MV-4-11 (cell line): ENCODE measurements at regions not wholly inside any gene's neighbourhood (a gene's known extent, or its start where the extent isn't known, plus 50 kb on each side); places are given as distances from the start of the nearest gene placed in this dataset.

Source experiments
- DNase-seq: peaks from one replicate; lab custom pipeline; 2025; lab: John Stamatoyannopoulos, UW

DNA sequence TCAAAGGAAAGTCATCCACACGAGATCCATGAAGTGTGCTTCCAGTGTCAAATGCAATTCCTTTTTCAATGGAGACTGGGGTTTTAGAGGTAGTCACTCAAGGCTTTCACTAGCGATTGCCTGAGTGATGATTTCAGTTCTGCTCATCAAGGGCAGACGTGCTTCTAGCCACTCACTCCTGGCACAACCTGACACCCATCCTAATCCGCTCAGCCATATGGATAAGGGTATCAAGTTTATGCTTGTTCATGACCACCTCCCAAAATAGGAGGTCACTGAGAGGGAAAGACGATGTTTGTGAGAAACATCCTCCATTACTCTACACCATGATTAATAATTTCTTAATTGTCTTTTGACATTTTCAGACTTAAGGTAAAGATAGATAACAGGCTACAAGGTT, 91.3 kb upstream of the HEY2 start:
- no peak for DNase-seq

DNA sequence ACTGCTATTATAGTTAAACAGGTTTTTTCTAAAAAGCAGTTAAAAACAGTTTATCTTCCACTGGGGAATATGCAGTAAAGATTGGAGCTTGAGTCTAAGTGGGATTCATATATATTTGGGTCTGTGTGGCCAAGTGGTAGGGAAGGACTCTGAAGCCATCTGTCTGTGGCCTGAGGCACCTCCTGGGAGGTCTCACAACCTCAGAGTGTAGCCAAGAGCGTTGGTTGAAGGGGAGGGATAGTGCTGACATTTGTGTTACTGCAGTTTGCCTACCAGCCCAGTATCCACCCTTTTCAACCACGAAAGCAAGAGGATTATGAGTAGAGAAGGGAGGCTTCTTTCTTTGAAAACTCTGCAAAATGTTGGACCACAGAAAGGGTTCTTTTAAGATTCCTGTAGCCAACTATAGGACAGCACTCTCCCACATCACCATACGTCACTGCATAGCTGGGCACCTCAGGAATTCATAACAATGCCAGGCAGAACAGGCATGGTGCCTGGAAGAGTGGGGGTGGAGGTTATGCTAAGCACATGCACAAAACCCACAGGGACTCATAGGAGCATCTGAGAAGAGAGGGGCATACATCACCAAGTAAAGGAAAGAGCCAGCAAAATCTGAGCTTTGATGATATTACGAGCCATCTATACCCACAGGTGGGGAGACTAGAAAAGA, 90.5 kb upstream of the HEY2 start:
- DNase-seq = no peak

DNA sequence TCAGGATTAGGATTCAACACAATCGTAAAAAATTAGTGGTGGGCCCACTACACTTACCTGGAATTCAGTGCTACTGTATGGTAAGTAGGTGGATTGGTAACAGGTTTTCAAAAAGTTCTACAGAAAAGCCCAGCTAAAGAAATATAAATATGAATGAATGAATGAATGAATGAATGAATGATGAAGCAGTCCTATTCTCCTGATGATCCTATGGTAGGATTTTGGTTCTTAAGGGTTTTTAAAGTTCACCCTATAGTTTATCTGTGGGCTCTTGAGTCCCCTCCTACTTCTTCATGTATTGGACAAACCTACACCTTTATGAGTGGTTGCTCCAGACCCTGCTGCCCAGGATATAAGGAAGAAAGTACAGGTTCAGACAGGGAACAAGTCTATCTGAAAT, 89.5 kb upstream of the HEY2 start:
- no peak for DNase-seq

DNA sequence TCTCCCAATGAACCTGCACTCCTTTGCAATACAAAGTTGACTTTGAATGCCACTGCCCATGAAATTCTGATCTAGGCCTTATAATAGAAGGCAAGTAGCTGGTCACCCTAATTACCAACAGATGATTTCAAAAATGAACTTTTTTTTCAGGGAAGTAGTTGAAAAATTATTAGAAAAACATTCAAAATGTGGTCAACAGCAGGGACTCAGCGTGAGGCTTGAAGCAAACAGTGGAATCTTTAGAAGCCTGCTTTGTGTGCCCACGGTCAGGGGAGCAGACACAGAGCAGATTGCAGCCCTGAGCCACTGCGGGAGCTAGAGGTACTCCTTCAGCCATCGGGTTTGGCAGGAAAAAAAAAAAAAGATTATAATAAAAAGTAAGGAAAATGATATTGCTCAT, 87.1 kb upstream of the HEY2 start:
- DNase-seq = no peak

DNA sequence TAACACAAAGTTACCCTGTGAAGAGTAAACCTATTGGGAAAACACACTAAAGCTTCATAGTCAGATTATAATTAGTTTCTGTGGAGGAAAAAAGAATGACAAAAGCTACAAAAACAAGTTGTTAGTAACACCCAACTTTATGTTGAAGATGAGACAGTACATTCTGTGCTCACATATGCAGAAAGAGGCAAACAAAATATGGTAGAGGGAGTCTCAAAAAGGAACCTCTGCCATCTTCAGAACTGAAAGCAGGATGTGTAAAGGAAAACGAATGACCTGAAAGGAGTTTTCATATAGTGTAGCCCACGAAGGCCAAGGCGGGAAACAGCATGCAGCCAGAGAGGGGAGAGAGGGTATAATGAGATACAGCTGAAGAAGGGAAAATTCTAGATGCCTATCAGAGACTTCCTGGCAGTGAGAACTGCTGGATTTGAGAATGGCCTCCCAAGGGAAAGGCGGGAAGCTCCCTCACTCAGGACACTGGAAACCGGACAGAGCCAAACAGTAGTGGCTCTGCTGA, 84.1 kb upstream of the HEY2 start:
- no peak for DNase-seq

DNA sequence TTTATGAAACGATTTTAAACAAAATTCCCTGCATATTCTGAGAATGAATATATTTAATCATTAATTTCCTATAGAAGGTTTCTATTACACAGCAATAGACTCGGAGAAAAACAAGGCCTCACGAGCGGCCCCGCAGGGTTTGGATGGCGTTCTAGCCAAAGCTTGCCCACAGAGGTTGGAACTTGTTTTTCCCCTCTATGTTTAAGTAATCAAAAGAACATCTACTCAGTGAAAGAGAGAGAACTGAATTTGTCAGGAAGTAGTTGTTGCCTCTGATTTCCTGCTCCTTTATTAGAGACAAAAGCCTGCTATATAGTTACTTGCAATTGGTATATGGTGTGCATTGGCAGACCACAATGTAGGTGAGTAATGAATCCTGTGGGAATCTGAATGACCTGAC, 82.1 kb upstream of the HEY2 start:
- DNase-seq = no peak

DNA sequence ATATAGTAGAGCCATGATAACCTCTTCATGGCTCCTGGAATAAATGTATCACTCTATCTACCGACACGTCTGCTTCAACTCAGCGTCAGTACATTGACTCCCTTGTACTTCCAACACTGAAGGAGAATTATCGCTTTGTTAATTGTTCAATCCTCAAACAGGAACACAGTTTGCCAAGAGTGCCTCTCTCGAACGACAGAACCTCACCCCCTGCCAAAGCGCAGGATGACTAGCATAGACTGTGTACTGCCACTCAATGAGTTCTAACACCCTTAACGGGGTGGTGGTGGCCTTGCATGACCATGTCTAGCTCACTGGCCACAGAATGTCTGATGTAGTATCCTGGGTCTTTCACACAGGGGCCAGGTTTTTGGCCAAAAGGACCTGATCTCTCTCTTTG, 81.4 kb upstream of the HEY2 start:
- no peak for DNase-seq

DNA sequence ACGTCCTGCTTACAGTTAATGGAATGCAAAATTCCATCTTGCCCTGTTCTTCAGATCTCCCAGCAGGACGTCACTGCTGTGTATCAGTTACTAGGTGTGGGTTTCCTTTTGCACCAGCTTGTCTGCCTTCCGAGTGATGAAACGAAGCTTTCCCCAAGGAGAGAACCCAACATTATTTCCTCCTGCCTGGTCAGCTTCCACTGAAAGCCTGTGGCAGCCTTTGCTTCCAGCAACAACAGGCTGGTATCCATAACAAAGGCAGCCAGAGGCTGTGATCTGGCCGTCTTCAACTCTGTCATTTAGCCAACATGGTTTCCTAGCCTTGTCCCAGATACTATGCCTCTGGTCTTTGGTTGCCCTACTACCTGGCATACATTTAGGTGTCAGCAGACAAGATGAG, 78.9 kb upstream of the HEY2 start:
- DNase-seq = no peak

DNA sequence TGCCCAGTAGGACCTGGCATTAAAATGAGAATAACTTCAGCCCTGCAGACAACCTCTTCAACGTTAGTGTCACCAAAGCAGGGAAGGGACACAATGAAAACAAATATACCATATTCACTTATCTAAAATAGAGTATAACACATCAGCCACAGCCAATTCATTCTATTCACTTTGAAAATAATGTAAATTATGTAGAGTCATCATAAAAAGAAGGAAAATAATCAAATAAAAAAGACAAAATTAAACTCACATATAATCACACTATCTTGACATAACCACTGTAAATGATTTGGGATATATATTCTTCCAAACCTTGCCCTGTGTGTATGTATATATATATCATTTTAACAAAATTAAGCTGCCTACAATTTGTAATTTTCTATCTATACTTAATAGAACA, 78.1 kb upstream of the HEY2 start:
- no peak for DNase-seq

DNA sequence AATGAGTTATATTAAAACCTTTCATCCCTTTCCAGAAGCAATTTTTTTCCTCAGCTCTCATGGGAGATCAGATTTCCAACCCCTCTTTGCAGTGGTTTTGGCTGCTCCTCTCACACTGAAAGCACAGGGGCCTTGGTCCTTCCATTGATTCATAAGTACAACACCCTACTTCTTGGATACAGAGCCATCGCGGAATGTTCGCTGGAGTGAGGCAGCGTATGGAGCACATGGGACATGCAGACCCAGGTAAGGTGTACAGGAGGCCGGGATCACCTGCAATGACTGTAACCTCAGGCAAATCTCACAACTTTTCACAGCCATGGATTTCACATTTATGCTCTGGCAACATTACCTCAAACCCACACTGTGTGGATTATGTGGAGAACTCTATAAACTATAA, 75.2 kb upstream of the HEY2 start:
- DNase-seq = no peak

DNA sequence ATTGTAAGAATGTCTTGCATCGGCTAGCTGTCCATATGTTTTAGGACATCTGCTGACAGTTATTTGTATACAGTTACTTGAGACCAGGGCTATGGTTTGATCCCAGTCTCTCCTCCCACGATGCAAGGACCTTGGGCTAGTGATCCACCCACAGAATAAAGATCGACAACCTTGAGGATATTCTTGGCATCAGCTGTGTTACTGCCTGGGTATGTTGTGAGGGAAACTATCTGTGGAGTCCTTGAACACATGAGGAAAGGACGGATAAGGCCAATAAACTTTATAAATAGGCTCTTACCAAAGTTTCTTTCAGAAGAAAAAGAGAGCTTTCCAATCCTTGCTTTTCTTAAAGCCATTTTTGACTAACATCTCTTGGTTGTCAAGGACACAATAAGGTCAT, 70.8 kb upstream of the HEY2 start:
- no peak for DNase-seq

DNA sequence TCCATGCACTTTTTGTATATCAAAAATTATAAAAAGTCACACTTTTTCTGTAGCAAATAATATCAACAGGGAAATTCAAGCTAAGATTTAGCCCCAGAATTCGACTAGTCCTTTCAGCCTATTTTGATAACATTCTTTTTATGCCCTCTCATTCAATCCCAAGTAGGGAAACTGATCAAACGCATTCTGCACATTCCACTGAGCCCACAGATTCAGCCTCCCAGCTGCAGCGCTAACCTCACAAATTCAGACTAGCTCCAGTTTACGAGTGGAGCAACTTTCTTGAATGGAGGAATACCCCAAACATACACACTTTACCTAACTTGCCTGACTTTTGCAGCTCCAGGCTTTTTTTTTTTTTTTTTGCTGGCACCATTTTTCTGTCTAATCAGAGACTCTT, 70.3 kb upstream of the HEY2 start:
- DNase-seq = no peak

DNA sequence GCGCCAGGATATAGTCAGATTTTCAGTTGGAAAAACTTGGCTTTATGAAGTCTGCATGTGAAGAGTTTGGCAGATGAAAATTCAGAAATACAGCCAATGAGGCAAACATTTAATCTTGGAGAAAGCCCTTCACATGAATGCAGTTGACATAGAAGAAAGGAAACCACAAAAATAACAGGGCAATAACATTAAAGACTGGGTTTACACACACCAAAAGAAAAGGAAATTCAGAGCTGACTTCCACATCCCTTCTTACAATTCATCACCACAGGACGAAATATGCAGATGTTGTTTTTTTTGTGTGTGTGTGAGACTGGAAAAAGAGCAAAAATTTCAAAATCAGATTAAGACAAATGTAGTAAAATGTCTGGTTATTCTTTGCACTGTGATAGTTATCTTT, 69.8 kb upstream of the HEY2 start:
- DNase-seq = no peak

DNA sequence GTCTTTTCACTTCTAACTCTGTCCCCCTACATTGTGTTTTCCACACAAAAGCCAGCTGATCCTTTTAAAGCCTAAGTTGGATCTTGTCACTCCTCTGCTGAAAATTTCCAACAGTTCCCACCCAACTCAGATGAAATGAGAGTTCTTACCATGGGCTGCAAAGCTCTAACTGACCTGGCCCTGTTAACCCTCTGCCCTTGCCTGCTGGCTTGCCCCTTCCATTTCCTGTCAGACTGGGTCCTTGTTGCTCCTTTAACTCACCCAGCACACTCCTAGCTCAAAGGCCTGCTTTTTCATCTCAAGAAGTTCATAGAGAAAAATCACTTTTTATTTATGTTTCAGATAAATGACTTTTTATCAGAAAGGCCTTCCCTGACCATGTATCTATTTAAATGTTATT, 66.5 kb upstream of the HEY2 start:
- DNase-seq = no peak

DNA sequence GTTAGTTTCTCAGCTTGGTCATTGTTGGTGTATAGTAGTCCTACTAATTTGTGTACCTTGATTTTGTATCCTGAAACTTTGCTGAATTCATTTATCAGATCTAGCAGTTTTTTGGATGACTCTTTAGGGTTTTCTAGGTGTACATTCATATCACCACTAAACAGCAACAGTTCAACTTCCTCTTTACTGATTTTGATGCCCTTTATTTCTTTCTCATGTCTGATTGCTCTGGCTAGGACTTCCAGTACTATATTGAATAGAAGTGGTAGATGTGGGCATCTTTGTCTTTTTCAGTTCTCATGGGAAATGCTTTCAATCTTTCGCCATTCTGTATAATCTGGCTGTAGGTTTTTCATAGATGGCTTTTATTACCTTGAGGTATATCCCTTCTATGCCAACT, 61.3 kb upstream of the HEY2 start:
- no peak for DNase-seq

DNA sequence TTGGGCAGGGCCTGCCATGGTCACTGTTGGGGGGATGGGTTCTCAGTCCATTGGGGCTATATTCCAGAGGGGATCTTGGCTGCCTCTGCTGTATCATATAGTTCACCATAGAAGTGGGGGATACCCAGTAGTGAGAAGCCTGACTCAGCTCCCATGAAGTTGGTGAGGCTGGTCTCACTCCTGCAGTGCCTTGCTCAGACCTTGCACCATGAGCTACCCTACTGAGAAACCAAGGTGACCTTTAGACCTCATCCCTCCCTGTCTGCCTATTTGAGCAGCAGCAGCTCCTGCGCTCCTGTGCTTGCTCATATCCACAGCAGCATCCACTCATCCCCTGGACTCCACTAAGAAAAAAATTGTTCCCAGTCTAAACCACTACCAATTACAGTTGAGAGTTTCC, 56.0 kb upstream of the HEY2 start:
- no peak for DNase-seq

DNA sequence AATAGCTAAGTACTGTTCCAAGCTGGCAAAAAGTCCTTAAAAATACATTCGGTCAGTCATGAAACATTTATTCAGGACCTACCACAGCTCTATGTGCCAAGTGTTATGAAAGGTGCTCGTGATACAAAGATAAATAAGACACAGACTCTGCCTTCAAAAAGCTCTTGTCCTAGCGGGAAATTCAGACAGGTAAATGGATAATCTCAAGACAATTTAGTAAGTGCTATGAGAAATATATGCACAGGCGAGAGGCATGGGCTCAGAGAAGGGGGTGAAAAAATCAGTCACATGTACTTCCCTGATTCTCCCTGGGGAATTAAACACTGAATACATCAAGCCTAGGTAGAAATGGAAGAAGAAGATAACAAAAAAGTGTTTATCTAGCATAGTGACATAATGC, 49.8 kb upstream of the HEY2 start:
- no peak for DNase-seq
